Cardiac muscle cell (in vitro differentiated cells and primary cell): ENCODE measurements at regions not wholly inside any gene's neighbourhood (a gene's known extent, or its start where the extent isn't known, plus 50 kb on each side); places are given as distances from the start of the nearest gene placed in this dataset.
A peak's percentile ranks its signal among the peaks of the same experiment; 100 is the strongest.

Experiments used
- DNase-seq, 2 donors: peaks; one replicate each; pipeline versions ENCODE4 v3.0.0 to v3.0.0-alpha.2; 2010 to 2017; ENCODE audit warnings: low read depth in 1 of 2, low spot score in 1 of 2
- H3K27ac ChIP-seq: fragments of 200-600 bp; sonication (generic); 2 replicates; pipeline ENCODE4 v1.5.1; 2016
- H3K27me3 ChIP-seq: fragments of 200-600 bp; sonication (generic); 2 replicates; pipeline ENCODE4 v1.6.0; 2016; ENCODE audit warnings: control low read depth
- H3K36me3 ChIP-seq: fragments of 200-600 bp; sonication (generic); 2 replicates; pipeline ENCODE4 v1.5.1; 2016; ENCODE audit warnings: control low read depth
- H3K4me1 ChIP-seq: fragments of 200-600 bp; sonication (generic); 2 replicates; pipeline ENCODE4 v1.8.1; 2017; ENCODE audit warnings: low read depth, mild to moderate bottlenecking, mixed run types
- H3K4me3 ChIP-seq: fragments of 200-600 bp; sonication (generic); 2 replicates; pipeline ENCODE4 v1.5.1; 2016; ENCODE audit warnings: mild to moderate bottlenecking
- H3K9me3 ChIP-seq: fragments of 200-600 bp; sonication (generic); 2 replicates; pipeline ENCODE4 v1.5.1; 2017; ENCODE audit warnings: low read depth, mild to moderate bottlenecking, control low read depth
- CTCF ChIP-seq: IDR thresholded peaks from 2 replicates; pipeline ENCODE4 v1.5.1; 2012; ENCODE audit warnings: low read depth, mild to moderate bottlenecking, low read length

DNA sequence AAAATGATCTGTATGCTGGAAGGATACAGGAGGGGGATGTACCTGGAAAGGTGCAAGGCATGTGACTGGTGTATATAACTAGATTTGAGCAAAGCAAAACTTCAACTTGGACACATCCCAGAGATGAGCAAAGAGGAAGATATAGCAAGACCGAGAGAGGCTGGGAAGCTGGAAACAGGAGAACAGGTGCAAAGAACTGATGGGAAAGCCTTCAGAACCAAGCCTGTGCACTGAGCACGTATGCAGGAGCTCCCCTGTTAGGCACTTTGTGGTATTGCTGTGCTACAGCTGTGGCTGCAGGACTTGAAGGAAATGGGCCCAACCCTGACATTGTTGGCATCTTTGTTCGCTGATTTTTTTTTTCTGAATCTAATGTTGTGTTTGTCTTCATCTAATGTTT is 120.7 kb upstream of the PWP1 start:
- DNase-seq = peak in 1 of 2 donors; percentile 35
- no peak overlapping the region for H3K27ac ChIP-seq
- TF ChIP-seq CTCF = no peak
- H3K27me3 ChIP-seq = peaks cover 2% of the 10 kb centered on the region
- H3K4me3 ChIP-seq = no peak overlapping the region
- H3K9me3 ChIP-seq = no peaks in the 10 kb centered on the region
- no peaks in the 10 kb centered on the region for H3K36me3 ChIP-seq
- H3K4me1 ChIP-seq = no peaks in the 10 kb centered on the region

GRCh38 chr12:107565551-107565950 is 120.0 kb upstream of the PWP1 start:
- DNase-seq = no peak
- H3K4me1 ChIP-seq = no peaks in the 10 kb centered on the region
- H3K9me3 ChIP-seq = no peaks in the 10 kb centered on the region
- H3K27ac ChIP-seq = no peak overlapping the region
- peaks cover 2% of the 10 kb centered on the region for H3K27me3 ChIP-seq
- H3K4me3 ChIP-seq = no peak overlapping the region
- H3K36me3 ChIP-seq = no peaks in the 10 kb centered on the region
- no peak for TF ChIP-seq CTCF

- H3K27me3 ChIP-seq = peaks cover 2% of the 10 kb centered on the region
- H3K27ac ChIP-seq = no peak overlapping the region
- H3K9me3 ChIP-seq = no peaks in the 10 kb centered on the region
- H3K4me1 ChIP-seq = no peaks in the 10 kb centered on the region
- H3K36me3 ChIP-seq = no peaks in the 10 kb centered on the region
- no peak for DNase-seq
- no peak overlapping the region for H3K4me3 ChIP-seq
- no peak for TF ChIP-seq CTCF
Observed at GRCh38 chr12:107567876-107568619, 117.6 kb upstream of the PWP1 start.

- no peak for DNase-seq
- H3K27ac ChIP-seq = no peak overlapping the region
- H3K9me3 ChIP-seq = no peaks in the 10 kb centered on the region
- H3K4me3 ChIP-seq = no peak overlapping the region
- peaks cover 2% of the 10 kb centered on the region for H3K27me3 ChIP-seq
- H3K4me1 ChIP-seq = no peaks in the 10 kb centered on the region
- TF ChIP-seq CTCF = no peak
- H3K36me3 ChIP-seq = no peaks in the 10 kb centered on the region
Observed at GRCh38 chr12:107568718-107569117, 116.9 kb upstream of the PWP1 start.

GRCh38 chr12:107570721-107571120 is 114.9 kb upstream of the PWP1 start:
- no peaks in the 10 kb centered on the region for H3K4me1 ChIP-seq
- no peak for TF ChIP-seq CTCF
- DNase-seq = peak in 1 of 2 donors; percentile 17

GRCh38 chr12:107571492-107571891 is 114.1 kb upstream of the PWP1 start:
- Histone ChIP-seq H3K27me3 (no peaks in the 10 kb centered on the region), H3K4me1 (no peaks in the 10 kb centered on the region), H3K9me3 (no peaks in the 10 kb centered on the region), H3K36me3 (no peaks in the 10 kb centered on the region), H3K27ac (no peak overlapping the region), H3K4me3 (no peak overlapping the region)
- TF ChIP-seq CTCF = no peak
- no peak for DNase-seq

More at GRCh38 chr12:107570721-107571120, 114.9 kb upstream of the PWP1 start:
- no peak overlapping the region for H3K27ac ChIP-seq
- H3K36me3 ChIP-seq = no peaks in the 10 kb centered on the region
- no peaks in the 10 kb centered on the region for H3K27me3 ChIP-seq
- no peak overlapping the region for H3K4me3 ChIP-seq
- H3K9me3 ChIP-seq = no peaks in the 10 kb centered on the region
